Testis (tissue), 2 donors: ENCODE measurements at regions not wholly inside any gene's neighbourhood (a gene's known extent, or its start where the extent isn't known, plus 50 kb on each side); places are given as distances from the start of the nearest gene placed in this dataset.
"Not testable (repeated sequence)": the region's sequence is repeated elsewhere in the genome, so short reads cannot be mapped to it uniquely, and the experiment has no call there.

Experiments used
- DNase-seq: peaks from one replicate; pipeline ENCODE4 v3.0.0-alpha.2; 2019
- H3K27ac ChIP-seq, 2 donors: fragments of 200-600 bp; sonication (generic); one replicate each; pipeline ENCODE4 v1.5.1; 2019
- H3K27me3 ChIP-seq: fragments of 200-600 bp; sonication (generic); one replicate; pipeline ENCODE4 v1.5.1; 2019
- H3K36me3 ChIP-seq: fragments of 200-600 bp; sonication (generic); one replicate; pipeline ENCODE4 v1.5.1; 2017; ENCODE audit warnings: low read depth; ENCODE audit errors: missing control alignments
- H3K4me1 ChIP-seq: fragments of 200-600 bp; sonication (generic); one replicate; pipeline ENCODE4 v1.5.1; 2019
- H3K4me3 ChIP-seq, 2 donors: fragments of 200-600 bp; sonication (generic); one replicate each; pipeline ENCODE4 v1.5.1; 2017 to 2019
- H3K9me3 ChIP-seq: fragments of 200-600 bp; sonication (generic); one replicate; pipeline ENCODE4 v1.5.1; 2017
- POLR2A ChIP-seq: fragments of 450-650 bp; IDR thresholded peaks from one replicate; pipeline ENCODE4 v1.6.1; 2017; ENCODE audit warnings: antibody characterized with exemption, mild to moderate bottlenecking, moderate library complexity
- WGBS, 2 donors: methylation state at CpG; one replicate each; pipeline ENCODE4 v1.1.5; 2018; 5-methylcytosine and 5-hydroxymethylcytosine counted together
- intact Hi-C: fragments of 100-400 bp; cut with DNase I; formaldehyde crosslinking; loops from one replicate; pipeline ENCODE4 v1.15.1; 2023; ENCODE audit warnings: low total_unique reads
- TF ChIP-seq, protein P1 (sequence below), 3 experiments: fragments of 450-650 bp in 2 of 3; fragments of 200-600 bp in 1 of 3; sonication (generic) in 1 of 3; IDR thresholded peaks; one replicate each; pipeline ENCODE4 v1.5.1; 2016 to 2019; ENCODE audit warnings: antibody characterized with exemption in 3 of 3, mild to moderate bottlenecking in 2 of 3, moderate library complexity in 1 of 3

DNA sequence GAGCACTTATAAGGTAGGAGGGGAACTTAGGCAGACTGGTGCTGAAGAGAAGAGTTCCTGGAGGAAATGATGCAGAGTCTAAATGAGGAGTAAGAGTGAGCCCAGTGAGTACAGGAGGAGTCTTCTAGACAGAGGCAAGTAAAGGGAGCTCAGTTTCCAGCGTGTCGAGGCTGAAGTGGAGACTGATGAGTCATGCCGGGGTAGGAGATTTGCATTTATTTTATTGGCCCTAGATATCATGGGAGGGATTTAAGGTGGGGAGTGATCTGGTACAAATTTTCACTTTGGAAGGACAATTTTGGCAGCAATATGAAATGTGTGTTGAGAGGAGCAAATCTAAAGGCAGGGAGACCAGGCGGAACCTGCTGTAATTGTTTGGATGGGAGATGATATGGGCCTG is 157.5 kb downstream of the TTC8 start:
- H3K4me3 ChIP-seq: no peak overlapping the region
- H3K9me3 ChIP-seq: no peaks in the 10 kb centered on the region
- no peak for TF ChIP-seq POLR2A
- TF ChIP-seq, protein P1, sequence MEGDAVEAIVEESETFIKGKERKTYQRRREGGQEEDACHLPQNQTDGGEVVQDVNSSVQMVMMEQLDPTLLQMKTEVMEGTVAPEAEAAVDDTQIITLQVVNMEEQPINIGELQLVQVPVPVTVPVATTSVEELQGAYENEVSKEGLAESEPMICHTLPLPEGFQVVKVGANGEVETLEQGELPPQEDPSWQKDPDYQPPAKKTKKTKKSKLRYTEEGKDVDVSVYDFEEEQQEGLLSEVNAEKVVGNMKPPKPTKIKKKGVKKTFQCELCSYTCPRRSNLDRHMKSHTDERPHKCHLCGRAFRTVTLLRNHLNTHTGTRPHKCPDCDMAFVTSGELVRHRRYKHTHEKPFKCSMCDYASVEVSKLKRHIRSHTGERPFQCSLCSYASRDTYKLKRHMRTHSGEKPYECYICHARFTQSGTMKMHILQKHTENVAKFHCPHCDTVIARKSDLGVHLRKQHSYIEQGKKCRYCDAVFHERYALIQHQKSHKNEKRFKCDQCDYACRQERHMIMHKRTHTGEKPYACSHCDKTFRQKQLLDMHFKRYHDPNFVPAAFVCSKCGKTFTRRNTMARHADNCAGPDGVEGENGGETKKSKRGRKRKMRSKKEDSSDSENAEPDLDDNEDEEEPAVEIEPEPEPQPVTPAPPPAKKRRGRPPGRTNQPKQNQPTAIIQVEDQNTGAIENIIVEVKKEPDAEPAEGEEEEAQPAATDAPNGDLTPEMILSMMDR (IDR thresholded peaks at IDR 0.05): no peak
- no peak overlapping the region for H3K27ac ChIP-seq
- intact Hi-C loops: no loop called here
- no peaks in the 10 kb centered on the region for H3K27me3 ChIP-seq
- no peak for DNase-seq
- H3K4me1 ChIP-seq: no peaks in the 10 kb centered on the region
- H3K36me3 ChIP-seq: no peaks in the 10 kb centered on the region
- WGBS, 2 donors: 83 to 85% methylated on average over 4 of the region's 4 CpGs

DNA sequence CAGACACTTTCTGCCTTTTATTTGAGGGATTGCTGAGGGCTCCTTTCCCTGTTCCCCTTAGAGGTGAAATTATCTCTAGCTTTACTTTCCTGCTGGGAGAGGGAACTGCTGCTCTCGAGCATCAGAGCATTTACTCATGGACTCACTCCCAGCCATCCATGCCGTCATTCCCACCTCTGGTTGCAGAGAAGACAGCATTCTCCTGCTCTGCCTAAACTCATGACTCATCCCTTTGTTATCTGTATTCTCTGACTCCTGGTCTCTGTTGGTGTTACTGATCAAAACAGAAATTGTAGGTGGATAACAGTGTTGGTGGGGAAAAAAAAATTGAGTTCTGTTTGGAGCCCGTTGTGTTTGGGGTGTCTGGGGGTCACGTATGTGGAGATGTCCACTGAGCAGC is 159.3 kb downstream of the TTC8 start:
- WGBS, 2 donors: 65 to 77% methylated on average over 4 of the region's 4 CpGs
- H3K36me3 ChIP-seq: no peaks in the 10 kb centered on the region
- intact Hi-C loops: no loop called here
- H3K27me3 ChIP-seq: no peaks in the 10 kb centered on the region
- DNase-seq: no peak
- TF ChIP-seq POLR2A: no peak
- TF ChIP-seq, protein P1 (IDR thresholded peaks at IDR 0.05): no peak
- no peaks in the 10 kb centered on the region for H3K4me1 ChIP-seq
- no peak overlapping the region for H3K27ac ChIP-seq
- H3K9me3 ChIP-seq: no peaks in the 10 kb centered on the region
- H3K4me3 ChIP-seq: no peak overlapping the region

DNA sequence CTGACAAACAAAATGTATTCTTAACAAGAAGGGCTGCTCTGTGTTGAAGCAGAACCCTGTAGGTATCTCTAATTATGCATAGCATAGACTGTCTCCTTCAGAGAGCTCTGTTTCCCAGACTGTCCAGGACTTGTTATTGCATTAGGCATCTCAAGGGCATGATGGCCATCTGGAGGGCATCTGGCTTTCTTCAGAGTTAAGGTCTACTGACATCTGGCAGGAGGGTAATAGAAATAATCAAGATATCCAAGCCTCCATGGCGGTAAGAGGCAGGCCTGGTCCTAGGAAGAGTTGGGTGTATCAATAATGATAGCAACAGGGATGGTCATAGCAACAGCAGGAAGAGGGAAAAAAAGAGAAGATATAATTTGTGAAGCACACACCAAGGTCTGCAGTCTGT is 161.2 kb downstream of the TTC8 start:
- WGBS, 2 donors: 78 to 88% methylated on average over 1 of the region's 1 CpG
- no peaks in the 10 kb centered on the region for H3K9me3 ChIP-seq

DNA sequence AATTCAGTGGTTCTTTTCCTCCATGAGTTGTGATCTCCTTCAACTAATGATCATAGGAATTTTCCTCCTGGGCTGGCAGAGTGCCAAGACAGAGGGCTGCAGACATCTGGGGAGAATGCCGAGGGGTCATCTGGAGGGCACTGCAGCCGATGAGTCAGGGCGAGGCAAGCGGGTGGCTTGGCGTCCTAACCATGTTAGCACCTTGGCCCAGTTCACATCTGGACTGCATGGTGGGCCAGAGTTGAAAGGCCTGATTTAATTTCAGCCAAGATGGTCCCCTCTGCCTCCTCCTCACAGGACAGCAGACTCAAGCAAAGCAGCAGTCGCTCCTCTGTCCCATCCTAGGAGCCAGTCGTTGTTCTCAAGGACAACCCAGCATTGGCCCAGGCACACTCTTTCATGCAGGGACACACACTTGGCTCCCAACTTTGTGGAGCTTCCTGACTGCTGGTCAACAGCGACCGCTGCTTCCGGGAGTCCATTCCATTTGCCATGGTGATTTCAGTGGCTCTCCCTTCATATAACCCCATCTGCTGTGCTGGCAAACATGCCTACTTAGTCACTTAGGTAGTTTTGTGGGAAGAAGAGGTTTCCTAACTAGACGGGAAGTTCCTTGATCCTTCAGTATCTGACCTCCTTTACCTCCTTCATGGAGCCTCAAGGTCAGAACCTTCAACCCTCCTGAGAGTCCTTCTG is 161.8 kb downstream of the TTC8 start:
- no peak for DNase-seq
- 53 to 65% methylated on average over 9 to 11 of the region's 11 CpGs for WGBS, 2 donors

More for the DNA sequence above, 161.2 kb downstream of the TTC8 start:
- Histone ChIP-seq H3K4me3 (no peak overlapping the region), H3K27me3 (no peaks in the 10 kb centered on the region), H3K4me1 (no peaks in the 10 kb centered on the region), H3K27ac (no peak overlapping the region), H3K36me3 (no peaks in the 10 kb centered on the region)
- TF ChIP-seq POLR2A: no peak
- TF ChIP-seq, protein P1 (IDR thresholded peaks at IDR 0.05): no peak
- no peak for DNase-seq
- intact Hi-C loops: no loop called here

DNA sequence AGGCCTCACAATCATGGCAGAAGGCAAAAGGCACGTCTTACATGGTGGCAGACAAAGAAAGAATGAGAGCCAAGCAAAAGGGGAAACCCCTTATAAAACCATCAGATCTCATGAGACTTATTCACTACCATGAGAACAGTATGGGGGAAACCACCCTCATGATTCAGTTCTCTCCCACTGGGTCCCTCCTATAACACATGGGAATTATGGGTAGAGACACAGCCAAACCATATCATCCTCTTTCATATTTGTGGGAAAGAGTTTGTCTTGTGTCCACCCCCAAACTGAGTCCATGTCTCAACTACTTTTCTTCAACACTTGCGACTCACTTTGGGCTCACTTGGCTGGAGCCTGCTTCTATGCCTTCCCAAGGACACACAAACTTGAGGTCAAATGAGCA is 162.5 kb downstream of the TTC8 start:
- H3K4me3 ChIP-seq, DNase-seq, H3K27ac ChIP-seq, intact Hi-C loops, H3K27me3 ChIP-seq, H3K4me1 ChIP-seq, H3K36me3 ChIP-seq, H3K9me3 ChIP-seq: not testable (repeated sequence)
- 64 to 83% methylated on average over 2 of the region's 2 CpGs for whole genome bisulfite sequencing, 2 donors

More for the DNA sequence above, 161.8 kb downstream of the TTC8 start:
- H3K9me3 ChIP-seq: no peaks in the 10 kb centered on the region
- no peak overlapping the region for H3K4me3 ChIP-seq
- no peaks in the 10 kb centered on the region for H3K27me3 ChIP-seq
- no peaks in the 10 kb centered on the region for H3K4me1 ChIP-seq
- TF ChIP-seq POLR2A: no peak
- TF ChIP-seq, protein P1 (IDR thresholded peaks at IDR 0.05): no peak
- H3K27ac ChIP-seq: no peak overlapping the region
- H3K36me3 ChIP-seq: no peaks in the 10 kb centered on the region
- intact Hi-C loops: no loop called here
